Ascending aorta (tissue), 2 donors: ENCODE measurements at regions not wholly inside any gene's neighbourhood (a gene's known extent, or its start where the extent isn't known, plus 50 kb on each side); places are given as distances from the start of the nearest gene placed in this dataset.

Source experiments
- DNase-seq, 2 donors: peaks; one replicate each; pipeline ENCODE4 v3.0.0-alpha.2; 2019; ENCODE audit warnings: low spot score in 2 of 2
- H3K27ac ChIP-seq, 2 donors: fragments of 200-600 bp; sonication (generic); one replicate each; pipeline ENCODE4 v1.5.1; 2016 to 2017; ENCODE audit warnings: mild to moderate bottlenecking in 1 of 2
- H3K27me3 ChIP-seq: fragments of 200-600 bp; sonication (generic); one replicate; pipeline ENCODE4 v1.5.1; 2017
- H3K36me3 ChIP-seq, 2 donors: fragments of 200-600 bp; sonication (generic); one replicate each; pipeline ENCODE4 v1.5.1; 2016
- H3K4me1 ChIP-seq, 2 donors: fragments of 200-600 bp; sonication (generic); one replicate each; pipeline ENCODE4 v1.5.1; 2016 to 2017; ENCODE audit warnings: mild to moderate bottlenecking in 1 of 2
- H3K4me3 ChIP-seq, 2 donors: fragments of 200-600 bp; sonication (generic); one replicate each; pipeline ENCODE4 v1.5.1; 2016 to 2017; ENCODE audit warnings: mild to moderate bottlenecking in 1 of 2
- H3K9me3 ChIP-seq, 2 donors: fragments of 200-600 bp; sonication (generic); one replicate each; pipeline ENCODE4 v1.5.1; 2016
- intact Hi-C: fragments of 100-400 bp; cut with DNase I; formaldehyde crosslinking; loops from one replicate; pipeline ENCODE4 v1.15.1; 2023
- TF ChIP-seq, protein P1 (sequence below), 3 experiments: fragments of 200-600 bp in 2 of 3; fragments of 450-650 bp in 1 of 3; sonication (generic) in 2 of 3; IDR thresholded peaks; one replicate each; pipeline ENCODE4 v1.5.1; 2016 to 2019; ENCODE audit warnings: antibody characterized with exemption in 3 of 3, mild to moderate bottlenecking in 1 of 3, moderate library complexity in 1 of 3

DNA sequence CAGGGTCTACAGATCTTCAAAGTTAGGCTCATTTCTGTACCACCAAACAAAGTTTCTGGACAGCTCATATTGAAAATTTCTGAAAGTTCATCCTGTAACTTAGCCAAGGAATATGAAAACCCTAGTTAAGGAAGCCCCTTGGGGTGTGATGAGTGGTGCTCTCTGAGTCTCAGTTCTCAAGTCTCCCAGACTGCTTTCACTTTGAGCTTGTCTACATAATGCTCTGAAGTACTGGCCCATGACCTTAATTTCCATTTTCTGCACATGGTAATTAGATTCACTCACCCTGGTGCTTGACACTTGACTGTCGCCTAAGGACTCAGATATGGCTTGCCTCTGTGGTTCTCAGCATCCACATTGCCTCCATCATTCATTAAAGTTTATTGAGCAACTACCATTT, 51.7 kb upstream of the SATB2 start:
- Histone ChIP-seq H3K27ac (no peak overlapping the region), H3K4me3 (no peak overlapping the region), H3K36me3 (no peaks in the 10 kb centered on the region), H3K27me3 (no peaks in the 10 kb centered on the region), H3K4me1 (no peaks in the 10 kb centered on the region), H3K9me3 (no peaks in the 10 kb centered on the region)
- TF ChIP-seq, protein P1, sequence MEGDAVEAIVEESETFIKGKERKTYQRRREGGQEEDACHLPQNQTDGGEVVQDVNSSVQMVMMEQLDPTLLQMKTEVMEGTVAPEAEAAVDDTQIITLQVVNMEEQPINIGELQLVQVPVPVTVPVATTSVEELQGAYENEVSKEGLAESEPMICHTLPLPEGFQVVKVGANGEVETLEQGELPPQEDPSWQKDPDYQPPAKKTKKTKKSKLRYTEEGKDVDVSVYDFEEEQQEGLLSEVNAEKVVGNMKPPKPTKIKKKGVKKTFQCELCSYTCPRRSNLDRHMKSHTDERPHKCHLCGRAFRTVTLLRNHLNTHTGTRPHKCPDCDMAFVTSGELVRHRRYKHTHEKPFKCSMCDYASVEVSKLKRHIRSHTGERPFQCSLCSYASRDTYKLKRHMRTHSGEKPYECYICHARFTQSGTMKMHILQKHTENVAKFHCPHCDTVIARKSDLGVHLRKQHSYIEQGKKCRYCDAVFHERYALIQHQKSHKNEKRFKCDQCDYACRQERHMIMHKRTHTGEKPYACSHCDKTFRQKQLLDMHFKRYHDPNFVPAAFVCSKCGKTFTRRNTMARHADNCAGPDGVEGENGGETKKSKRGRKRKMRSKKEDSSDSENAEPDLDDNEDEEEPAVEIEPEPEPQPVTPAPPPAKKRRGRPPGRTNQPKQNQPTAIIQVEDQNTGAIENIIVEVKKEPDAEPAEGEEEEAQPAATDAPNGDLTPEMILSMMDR (IDR thresholded peaks at IDR 0.05): no peak
- intact Hi-C loops: no loop called here
- DNase-seq: no peak
